CD8-positive, alpha-beta memory T cell (primary cell): ENCODE measurements at regions not wholly inside any gene's neighbourhood (a gene's known extent, or its start where the extent isn't known, plus 50 kb on each side); places are given as distances from the start of the nearest gene placed in this dataset.
A peak's percentile ranks its signal among the peaks of the same experiment; 100 is the strongest.

Experiments
- CTCF ChIA-PET: fragments of 350-600 bp; sonication (Branson Sonifier 250); formaldehyde crosslinking; loops from one replicate; lab custom pipeline; 2021; ENCODE audit warnings: antibody characterized with exemption; lab: Charles Lee
- POLR2A ChIA-PET: fragments of 350-600 bp; sonication (Branson Sonifier 250); formaldehyde crosslinking; loops from one replicate; lab custom pipeline; 2021; ENCODE audit warnings: antibody characterized with exemption; lab: Charles Lee
- DNase-seq, 5 donors: peaks; one replicate each; pipeline versions ENCODE4 v3.0.0 to v3.0.0-alpha.2; 2020 to 2022; ENCODE audit warnings: mixed read lengths in 1 of 5
- H3K27ac ChIP-seq: one replicate; pipeline ENCODE4 v1.7.0; 2013; ENCODE audit warnings: low read depth, mild to moderate bottlenecking, low read length, moderate library complexity
- H3K27me3 ChIP-seq: 2 replicates; pipeline ENCODE4 v1.7.0; 2013; ENCODE audit warnings: low read length, mild to moderate bottlenecking; ENCODE audit not compliant: insufficient read depth, poor library complexity, severe bottlenecking
- H3K36me3 ChIP-seq: 2 replicates; pipeline ENCODE4 v1.7.0; 2013; ENCODE audit warnings: mild to moderate bottlenecking, low read length, moderate library complexity; ENCODE audit not compliant: insufficient read depth
- H3K4me1 ChIP-seq: 2 replicates; pipeline ENCODE4 v1.7.0; 2013; ENCODE audit warnings: mild to moderate bottlenecking, low read length, moderate library complexity; ENCODE audit not compliant: insufficient read depth
- H3K4me3 ChIP-seq: 2 replicates; pipeline ENCODE4 v1.7.0; 2013; ENCODE audit warnings: mild to moderate bottlenecking, low read length
- H3K9me3 ChIP-seq: 2 replicates; pipeline ENCODE4 v1.7.0; 2013; ENCODE audit warnings: mild to moderate bottlenecking, low read length
- H3K27ac Mint-ChIP-seq, 8 donors: one replicate each; pipeline ENCODE4 v1.8.0; 2020 to 2021; ENCODE audit warnings: mixed read lengths in 8 of 8, mild to moderate bottlenecking in 6 of 8, inconsistent platforms in 3 of 8, moderate library complexity in 3 of 8
- H3K27me3 Mint-ChIP-seq, 2 donors: one replicate each; pipeline ENCODE4 v1.8.0; 2020 to 2021; ENCODE audit warnings: mixed read lengths in 2 of 2, mild to moderate bottlenecking in 1 of 2, moderate library complexity in 1 of 2
- H3K36me3 Mint-ChIP-seq, 3 donors: one replicate each; pipeline ENCODE4 v1.8.0; 2020 to 2021; ENCODE audit warnings: mixed read lengths in 3 of 3, inconsistent platforms in 1 of 3, mild to moderate bottlenecking in 1 of 3
- H3K4me1 Mint-ChIP-seq, 3 donors: one replicate each; pipeline ENCODE4 v1.8.0; 2020 to 2021; ENCODE audit warnings: mixed read lengths in 3 of 3, inconsistent platforms in 1 of 3, mild to moderate bottlenecking in 1 of 3
- H3K4me3 Mint-ChIP-seq, 7 donors: one replicate each; pipeline ENCODE4 v1.8.0; 2020 to 2021; ENCODE audit warnings: mixed read lengths in 7 of 7, mild to moderate bottlenecking in 6 of 7, moderate library complexity in 4 of 7, inconsistent platforms in 2 of 7
- H3K9me3 Mint-ChIP-seq, 5 donors: one replicate each; pipeline ENCODE4 v1.8.0; 2020 to 2022; ENCODE audit warnings: mixed read lengths in 5 of 5, mild to moderate bottlenecking in 3 of 5, moderate library complexity in 2 of 5, inconsistent platforms in 1 of 5

DNA sequence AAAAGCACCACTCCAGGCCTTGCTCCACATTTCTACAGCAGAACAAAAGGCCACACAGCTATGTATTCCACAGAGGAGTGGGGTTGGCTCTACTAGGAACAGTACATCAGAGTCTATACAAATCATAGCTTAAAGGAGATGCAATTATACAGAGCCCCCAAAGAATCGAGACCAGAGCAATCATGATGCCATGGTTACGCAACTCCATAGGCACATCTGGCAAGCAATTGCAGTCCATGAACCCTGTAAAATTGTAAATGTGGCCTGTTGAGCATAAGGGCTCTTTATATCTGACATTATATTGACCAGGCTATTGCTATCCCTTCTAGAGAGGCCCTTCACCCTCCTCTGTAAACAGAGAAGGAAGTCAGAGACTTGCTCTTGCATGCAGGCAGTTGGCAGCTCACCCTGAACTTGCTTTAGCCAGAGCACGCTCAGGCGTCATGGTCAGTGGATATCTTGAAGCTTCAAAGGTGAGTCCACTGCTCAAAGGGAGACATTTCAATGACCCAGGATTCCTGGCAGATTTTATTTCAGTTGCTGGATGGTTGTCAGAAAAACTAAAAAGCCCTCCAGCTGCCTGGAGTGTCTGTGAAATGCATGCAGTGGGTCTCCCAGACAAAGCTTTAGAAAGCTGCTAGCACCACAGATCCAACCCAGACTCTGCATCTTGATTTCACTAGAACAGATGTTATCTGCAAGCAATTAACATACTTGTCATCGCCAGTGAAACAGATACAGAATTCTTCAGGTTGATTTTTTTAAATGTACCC, 357.2 kb downstream of the CENPW start:
- Mint-ChIP-seq H3K9me3 (peaks cover 0 to 4% (median 0%) of the 10 kb centered on the region in 5 donors), H3K4me1 (peaks cover 0 to 4% (median 0%) of the 10 kb centered on the region in 3 donors), H3K27ac (no peak overlapping the region), H3K27me3 (no peaks in the 10 kb centered on the region), H3K36me3 (no peaks in the 10 kb centered on the region), H3K4me3 (no peak overlapping the region)
- Histone ChIP-seq H3K27ac (no peak overlapping the region), H3K4me1 (no peaks in the 10 kb centered on the region), H3K4me3 (no peak overlapping the region), H3K36me3 (no peaks in the 10 kb centered on the region), H3K27me3 (no peaks in the 10 kb centered on the region), H3K9me3 (no peaks in the 10 kb centered on the region)
- ChIA-PET CTCF (no interaction called here), POLR2A (no interaction called here)
- DNase-seq = no peak

GRCh38 chr6:126698732-126699240, 358.9 kb downstream of the CENPW start:
- Mint-ChIP-seq H3K27me3 (no peaks in the 10 kb centered on the region), H3K4me3 (no peak overlapping the region), H3K27ac (no peak overlapping the region), H3K4me1 (peaks cover 0 to 4% (median 0%) of the 10 kb centered on the region in 3 donors), H3K9me3 (peaks cover 0 to 5% (median 1%) of the 10 kb centered on the region in 5 donors), H3K36me3 (no peaks in the 10 kb centered on the region)
- Histone ChIP-seq H3K27ac (no peak overlapping the region), H3K36me3 (no peaks in the 10 kb centered on the region), H3K4me3 (no peak overlapping the region), H3K27me3 (no peaks in the 10 kb centered on the region), H3K9me3 (no peaks in the 10 kb centered on the region), H3K4me1 (no peaks in the 10 kb centered on the region)
- ChIA-PET CTCF (no interaction called here), POLR2A (no interaction called here)
- no peak for DNase-seq

DNA sequence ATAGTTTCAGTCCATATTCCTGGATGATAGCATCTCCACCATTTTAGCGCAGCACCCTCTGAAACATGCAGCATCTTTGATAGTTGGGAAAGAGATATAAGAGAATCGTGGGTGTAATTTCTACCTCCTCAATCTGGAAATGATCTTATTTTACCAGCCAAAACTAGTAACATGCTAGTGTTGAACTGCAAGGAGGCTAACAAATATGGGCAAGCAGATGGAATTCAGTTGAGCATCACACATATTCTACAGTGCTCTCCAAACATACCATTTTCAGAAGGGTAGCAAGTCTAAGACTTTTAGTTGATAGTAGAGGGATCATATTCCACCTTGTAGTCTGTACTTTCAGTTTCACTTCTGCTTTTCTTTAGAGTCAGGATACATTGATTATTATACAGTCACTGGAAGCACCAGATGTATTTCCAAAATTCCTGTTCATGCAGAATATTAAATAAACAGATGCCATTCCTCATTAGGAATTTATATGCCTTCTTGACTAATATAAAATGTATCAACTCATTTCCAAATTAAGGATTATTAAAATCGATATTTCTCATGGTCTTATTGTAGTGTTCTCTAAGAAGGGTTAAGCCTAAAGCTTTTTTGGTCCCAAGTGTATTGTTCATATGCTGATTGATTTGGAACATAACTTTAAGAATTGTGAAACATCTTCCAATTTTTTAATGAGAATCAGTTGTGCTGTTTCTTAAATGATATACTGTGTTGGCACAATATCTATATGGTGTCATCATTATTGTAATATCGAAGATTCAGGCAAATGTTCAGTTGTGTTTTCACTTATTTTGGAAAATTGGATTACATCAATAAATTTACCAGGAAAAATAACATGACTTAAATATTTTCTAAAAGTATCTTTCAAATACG, 362.0 kb downstream of the CENPW start:
- no peaks in the 10 kb centered on the region for H3K27me3 Mint-ChIP-seq

DNA sequence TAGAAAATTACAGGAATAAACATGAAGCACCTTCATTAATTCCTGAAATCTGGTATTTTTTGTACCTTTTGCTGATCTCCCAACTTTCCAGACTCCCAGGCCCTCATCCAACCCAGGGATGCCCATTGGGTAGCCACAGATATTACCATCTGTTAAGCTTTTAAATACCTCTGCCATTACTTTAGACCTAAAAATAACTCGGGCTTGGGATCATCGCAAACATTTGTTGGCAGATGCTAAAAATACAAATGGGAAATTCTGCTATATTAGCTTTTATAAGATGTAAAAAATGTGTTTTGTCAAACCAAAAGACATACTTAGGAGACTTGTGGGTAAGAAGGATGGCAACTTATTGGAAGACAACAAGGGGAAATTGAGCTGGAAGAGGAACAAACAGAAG, 376.1 kb downstream of the CENPW start:
- ChIA-PET CTCF (no interaction called here), POLR2A (no interaction called here)
- H3K27ac Mint-ChIP-seq = no peak overlapping the region
- Histone ChIP-seq H3K4me3 (no peak overlapping the region), H3K9me3 (no peaks in the 10 kb centered on the region), H3K27ac (no peak overlapping the region), H3K27me3 (no peaks in the 10 kb centered on the region), H3K4me1 (no peaks in the 10 kb centered on the region), H3K36me3 (no peaks in the 10 kb centered on the region)
- H3K27me3 Mint-ChIP-seq = no peaks in the 10 kb centered on the region
- no peaks in the 10 kb centered on the region for H3K4me1 Mint-ChIP-seq
- H3K4me3 Mint-ChIP-seq = no peak overlapping the region
- H3K36me3 Mint-ChIP-seq = no peaks in the 10 kb centered on the region
- DNase-seq = no peak
- H3K9me3 Mint-ChIP-seq = peaks cover 0 to 2% (median 0%) of the 10 kb centered on the region in 5 donors

More for the DNA sequence above, 362.0 kb downstream of the CENPW start:
- ChIA-PET CTCF (no interaction called here), POLR2A (no interaction called here)
- Histone ChIP-seq H3K27me3 (no peaks in the 10 kb centered on the region), H3K4me3 (no peak overlapping the region), H3K4me1 (no peaks in the 10 kb centered on the region), H3K9me3 (no peaks in the 10 kb centered on the region), H3K27ac (no peak overlapping the region), H3K36me3 (no peaks in the 10 kb centered on the region)
- Mint-ChIP-seq H3K9me3 (peaks cover 0 to 3% (median 1%) of the 10 kb centered on the region in 5 donors), H3K36me3 (no peaks in the 10 kb centered on the region), H3K4me3 (peak overlapping the region in 1 of 7 donors; percentile 1), H3K27ac (no peak overlapping the region), H3K4me1 (peaks cover 0 to 4% (median 0%) of the 10 kb centered on the region in 3 donors)
- DNase-seq = no peak

GRCh38 chr6:126716826-126717509, 377.1 kb downstream of the CENPW start:
- ChIA-PET CTCF (no interaction called here), POLR2A (no interaction called here)
- H3K9me3 ChIP-seq = no peaks in the 10 kb centered on the region
- H3K27me3 ChIP-seq = no peaks in the 10 kb centered on the region
- no peaks in the 10 kb centered on the region for H3K36me3 Mint-ChIP-seq
- no peaks in the 10 kb centered on the region for H3K36me3 ChIP-seq
- H3K4me1 Mint-ChIP-seq = no peaks in the 10 kb centered on the region
- H3K27me3 Mint-ChIP-seq = no peaks in the 10 kb centered on the region
- no peak overlapping the region for H3K4me3 ChIP-seq
- no peak overlapping the region for H3K27ac Mint-ChIP-seq
- no peaks in the 10 kb centered on the region for H3K4me1 ChIP-seq
- peaks cover 0 to 2% (median 0%) of the 10 kb centered on the region in 5 donors for H3K9me3 Mint-ChIP-seq
- no peak overlapping the region for H3K27ac ChIP-seq
- H3K4me3 Mint-ChIP-seq = no peak overlapping the region
- no peak for DNase-seq

- no peak overlapping the region for H3K27ac ChIP-seq
- Mint-ChIP-seq H3K36me3 (no peaks in the 10 kb centered on the region), H3K27me3 (no peaks in the 10 kb centered on the region), H3K4me1 (no peaks in the 10 kb centered on the region), H3K27ac (no peak overlapping the region), H3K4me3 (no peak overlapping the region), H3K9me3 (peaks cover 0 to 2% (median 0%) of the 10 kb centered on the region in 5 donors)
- DNase-seq = no peak
- no peaks in the 10 kb centered on the region for H3K27me3 ChIP-seq
- H3K36me3 ChIP-seq = no peaks in the 10 kb centered on the region
- H3K4me1 ChIP-seq = no peaks in the 10 kb centered on the region
- ChIA-PET CTCF (no interaction called here), POLR2A (no interaction called here)
- H3K4me3 ChIP-seq = no peak overlapping the region
- H3K9me3 ChIP-seq = no peaks in the 10 kb centered on the region
These were observed 378.8 kb downstream of the CENPW start for GRCh38 chr6:126718600-126719327.

DNA sequence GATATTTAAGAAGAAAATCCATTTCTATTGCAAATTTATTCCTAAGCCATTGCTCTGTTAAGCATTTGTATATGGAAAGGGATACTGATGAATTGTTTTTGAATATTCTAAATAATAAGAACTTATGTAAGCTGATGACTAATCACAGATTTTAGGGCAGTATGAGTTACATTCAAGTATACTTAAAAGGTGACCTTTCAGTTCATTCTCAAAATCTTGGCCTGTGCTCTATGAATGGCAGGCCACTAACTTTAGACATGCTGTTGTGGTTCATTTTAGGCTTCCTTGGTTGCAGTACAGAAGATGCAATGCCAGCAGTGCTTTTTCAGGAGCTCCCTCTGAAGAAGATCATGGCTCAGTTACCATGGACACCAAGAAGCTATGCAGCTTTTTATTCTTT, 380.4 kb downstream of the CENPW start:
- no peak for DNase-seq
- Mint-ChIP-seq H3K4me1 (no peaks in the 10 kb centered on the region), H3K27ac (no peak overlapping the region), H3K36me3 (no peaks in the 10 kb centered on the region), H3K27me3 (no peaks in the 10 kb centered on the region), H3K4me3 (no peak overlapping the region), H3K9me3 (peaks cover 0 to 9% (median 0%) of the 10 kb centered on the region in 5 donors)
- no peaks in the 10 kb centered on the region for H3K9me3 ChIP-seq
- no peaks in the 10 kb centered on the region for H3K27me3 ChIP-seq
- no peak overlapping the region for H3K4me3 ChIP-seq
- H3K4me1 ChIP-seq = no peaks in the 10 kb centered on the region
- CTCF ChIA-PET = interaction anchor here (1.7 kb wide), 1 partner anchor 9 kb away, joined by 3 read pairs; no protein-coding TSS in a partner anchor
- H3K36me3 ChIP-seq = no peaks in the 10 kb centered on the region
- POLR2A ChIA-PET = no interaction called here
- no peak overlapping the region for H3K27ac ChIP-seq
